ENCODE measurements at regions not wholly inside any gene's neighbourhood (a gene's known extent, or its start where the extent isn't known, plus 50 kb on each side); places are given as distances from the start of the nearest gene placed in this dataset.

- no peaks in the 10 kb centered on the region for H4K20me1 ChIP-seq (ENCODE audit: insufficient read depth, low read length)
- TF ChIP-seq CTCF (IDR thresholded peaks at IDR 0.05; ENCODE audit: borderline replicate concordance, extremely low read depth, low read length, poor library complexity, severe bottlenecking) (no peak), EZH2 (IDR thresholded peaks at IDR 0.05; ENCODE audit: borderline replicate concordance, low read depth, low read length, severe bottlenecking) (no peak)
- H3K9ac ChIP-seq (ENCODE audit: low read depth, low read length) = no peak overlapping the region
- H3K36me3 ChIP-seq (ENCODE audit: insufficient read depth, low read length) = no peaks in the 10 kb centered on the region
- ATAC-seq (ENCODE audit: insufficient read depth, low read depth) (no peak), DNase-seq (no peak)
- H3K4me2 ChIP-seq (ENCODE audit: insufficient read depth, low read length) = no peak overlapping the region
- no peaks in the 10 kb centered on the region for H3K79me2 ChIP-seq (ENCODE audit: insufficient read depth, low read length)
- H3K4me3 ChIP-seq (ENCODE audit: low read depth in 1 of 2, low read length in 2 of 2) = no peak overlapping the region
- H3K27ac ChIP-seq (ENCODE audit: low read length) = no peak overlapping the region
- H3K4me1 ChIP-seq (ENCODE audit: insufficient read depth, low read length) = no peaks in the 10 kb centered on the region
- no peaks in the 10 kb centered on the region for H3K27me3 ChIP-seq (ENCODE audit: insufficient read depth, low read length, poor library complexity)
- no peak overlapping the region for H2AFZ ChIP-seq (ENCODE audit: low read depth, low read length)
- H3K9me3 ChIP-seq (ENCODE audit: insufficient read depth, low read length, severe bottlenecking) = no peaks in the 10 kb centered on the region
These were observed 504.6 kb upstream of the ZNF462 start for GRCh38 chr9:106358331-106358730.

GRCh38 chr9:106376689-106377088 lies 486.3 kb upstream of the ZNF462 start:
- Histone ChIP-seq H3K4me2 (ENCODE audit: insufficient read depth, low read length) (no peak overlapping the region), H4K20me1 (ENCODE audit: insufficient read depth, low read length) (no peaks in the 10 kb centered on the region), H3K27me3 (ENCODE audit: insufficient read depth, low read length, poor library complexity) (no peaks in the 10 kb centered on the region), H3K27ac (ENCODE audit: low read length) (no peak overlapping the region), H3K4me1 (ENCODE audit: insufficient read depth, low read length) (no peaks in the 10 kb centered on the region), H3K9me3 (ENCODE audit: insufficient read depth, low read length, severe bottlenecking) (no peaks in the 10 kb centered on the region), H2AFZ (ENCODE audit: low read depth, low read length) (no peak overlapping the region), H3K4me3 (ENCODE audit: low read depth in 1 of 2, low read length in 2 of 2) (no peak overlapping the region), H3K79me2 (ENCODE audit: insufficient read depth, low read length) (no peaks in the 10 kb centered on the region), H3K36me3 (ENCODE audit: insufficient read depth, low read length) (no peaks in the 10 kb centered on the region), H3K9ac (ENCODE audit: low read depth, low read length) (no peak overlapping the region)
- TF ChIP-seq EZH2 (IDR thresholded peaks at IDR 0.05; ENCODE audit: borderline replicate concordance, low read depth, low read length, severe bottlenecking) = no peak
- no peak for TF ChIP-seq CTCF (IDR thresholded peaks at IDR 0.05; ENCODE audit: borderline replicate concordance, extremely low read depth, low read length, poor library complexity, severe bottlenecking)
- ATAC-seq (ENCODE audit: insufficient read depth, low read depth) = no peak
- DNase-seq = no peak

GRCh38 chr9:106383072-106383471 lies 479.9 kb upstream of the ZNF462 start:
- Histone ChIP-seq H3K79me2 (ENCODE audit: insufficient read depth, low read length) (no peaks in the 10 kb centered on the region), H3K4me3 (ENCODE audit: low read depth in 1 of 2, low read length in 2 of 2) (no peak overlapping the region), H3K4me2 (ENCODE audit: insufficient read depth, low read length) (no peak overlapping the region), H3K4me1 (ENCODE audit: insufficient read depth, low read length) (no peaks in the 10 kb centered on the region), H3K36me3 (ENCODE audit: insufficient read depth, low read length) (no peaks in the 10 kb centered on the region), H3K27me3 (ENCODE audit: insufficient read depth, low read length, poor library complexity) (no peaks in the 10 kb centered on the region), H3K27ac (ENCODE audit: low read length) (no peak overlapping the region), H3K9ac (ENCODE audit: low read depth, low read length) (no peak overlapping the region), H4K20me1 (ENCODE audit: insufficient read depth, low read length) (no peaks in the 10 kb centered on the region), H2AFZ (ENCODE audit: low read depth, low read length) (no peak overlapping the region), H3K9me3 (ENCODE audit: insufficient read depth, low read length, severe bottlenecking) (no peaks in the 10 kb centered on the region)
- no peak for TF ChIP-seq CTCF (IDR thresholded peaks at IDR 0.05; ENCODE audit: borderline replicate concordance, extremely low read depth, low read length, poor library complexity, severe bottlenecking)
- TF ChIP-seq EZH2 (IDR thresholded peaks at IDR 0.05; ENCODE audit: borderline replicate concordance, low read depth, low read length, severe bottlenecking) = no peak
- ATAC-seq (ENCODE audit: insufficient read depth, low read depth) (no peak), DNase-seq (no peak)

- Histone ChIP-seq H3K9ac (ENCODE audit: low read depth, low read length) (no peak overlapping the region), H3K4me3 (ENCODE audit: low read depth in 1 of 2, low read length in 2 of 2) (no peak overlapping the region), H3K4me1 (ENCODE audit: insufficient read depth, low read length) (no peaks in the 10 kb centered on the region), H3K9me3 (ENCODE audit: insufficient read depth, low read length, severe bottlenecking) (no peaks in the 10 kb centered on the region), H4K20me1 (ENCODE audit: insufficient read depth, low read length) (no peaks in the 10 kb centered on the region), H3K27me3 (ENCODE audit: insufficient read depth, low read length, poor library complexity) (no peaks in the 10 kb centered on the region), H2AFZ (ENCODE audit: low read depth, low read length) (no peak overlapping the region), H3K79me2 (ENCODE audit: insufficient read depth, low read length) (no peaks in the 10 kb centered on the region), H3K4me2 (ENCODE audit: insufficient read depth, low read length) (no peak overlapping the region), H3K27ac (ENCODE audit: low read length) (no peak overlapping the region), H3K36me3 (ENCODE audit: insufficient read depth, low read length) (no peaks in the 10 kb centered on the region)
- no peak for TF ChIP-seq CTCF (IDR thresholded peaks at IDR 0.05; ENCODE audit: borderline replicate concordance, extremely low read depth, low read length, poor library complexity, severe bottlenecking)
- no peak for TF ChIP-seq EZH2 (IDR thresholded peaks at IDR 0.05; ENCODE audit: borderline replicate concordance, low read depth, low read length, severe bottlenecking)
- DNase-seq (no peak), ATAC-seq (ENCODE audit: insufficient read depth, low read depth) (no peak)
These were observed 475.0 kb upstream of the ZNF462 start for GRCh38 chr9:106387965-106388364.

Data from DND-41 (cell line).